Kidney capillary endothelial cell (primary cell): ENCODE measurements at regions not wholly inside any gene's neighbourhood (a gene's known extent, or its start where the extent isn't known, plus 50 kb on each side); places are given as distances from the start of the nearest gene placed in this dataset.

Source experiments
- DNase-seq: peaks from one replicate; pipeline ENCODE4 v3.0.0-alpha.2; 2018; ENCODE audit warnings: low spot score

DNA sequence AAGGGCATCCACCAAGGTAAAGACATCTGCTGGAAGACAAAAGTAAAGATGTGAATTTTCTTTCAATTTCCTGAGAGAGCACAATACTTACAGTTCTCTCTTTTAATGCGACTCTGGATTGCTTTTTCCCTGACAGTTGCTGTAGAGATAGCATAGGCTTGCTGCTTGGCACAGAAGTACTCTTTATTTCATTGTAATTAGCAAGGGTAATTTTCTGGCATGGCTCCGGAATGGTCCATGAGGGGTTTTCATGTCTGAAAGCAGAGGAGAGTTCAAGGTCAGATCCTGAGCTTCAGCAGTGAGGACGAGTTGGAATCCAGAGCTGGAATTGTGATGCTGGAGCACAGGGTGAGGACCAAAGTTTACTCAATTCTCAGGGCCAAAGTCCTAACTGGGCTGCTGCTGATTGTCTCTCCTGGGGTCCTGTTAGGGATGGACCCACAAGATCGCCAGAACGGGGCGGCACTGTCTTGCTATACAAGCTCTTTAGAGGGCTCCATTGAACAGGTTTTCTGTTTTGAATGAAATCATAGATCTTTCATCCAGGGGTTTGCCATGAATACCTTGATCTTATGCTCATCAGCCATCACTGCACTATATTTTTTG is 190.0 kb upstream of the MKI67 start:
- DNase-seq = no peak

DNA sequence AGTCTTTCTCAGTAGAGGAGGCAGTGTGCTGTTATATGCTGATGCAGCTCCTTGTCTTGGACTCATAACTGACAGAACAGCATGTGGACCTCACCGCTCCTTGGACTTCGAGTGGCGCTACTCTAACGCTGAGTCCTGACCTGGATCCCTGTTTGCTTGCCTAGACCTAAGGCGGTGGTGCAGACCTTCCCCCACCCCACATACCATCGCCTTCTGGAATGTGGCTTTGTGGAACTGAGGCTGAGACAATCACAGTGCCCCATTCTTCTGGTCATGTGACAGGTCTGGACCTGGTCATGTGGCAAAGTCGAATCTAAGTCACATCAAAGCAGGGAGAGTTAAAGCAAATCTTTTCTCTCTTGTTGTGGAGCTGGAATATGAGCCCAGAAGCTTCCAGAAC is 190.7 kb upstream of the MKI67 start:
- no peak for DNase-seq

DNA sequence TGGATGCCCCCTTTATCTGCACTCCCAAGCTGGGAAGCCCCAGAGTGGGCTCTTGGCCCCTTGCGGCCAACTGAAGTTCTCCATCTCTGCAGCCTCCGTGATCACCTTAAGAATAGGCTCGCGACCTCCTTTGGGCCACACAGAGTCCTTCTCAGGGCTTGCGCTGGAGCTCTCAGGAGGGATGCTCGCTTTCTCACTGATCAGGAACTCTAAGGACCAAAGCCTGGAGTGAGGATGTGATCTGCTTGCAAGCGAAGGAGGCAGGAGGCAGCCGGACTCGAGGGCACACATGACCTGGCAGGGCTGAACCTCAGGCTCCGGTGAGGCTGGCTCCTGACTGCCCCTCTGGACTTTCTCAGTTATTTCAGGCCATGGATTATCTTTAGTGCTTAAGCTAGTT is 192.1 kb upstream of the MKI67 start:
- DNase-seq = no peak

DNA sequence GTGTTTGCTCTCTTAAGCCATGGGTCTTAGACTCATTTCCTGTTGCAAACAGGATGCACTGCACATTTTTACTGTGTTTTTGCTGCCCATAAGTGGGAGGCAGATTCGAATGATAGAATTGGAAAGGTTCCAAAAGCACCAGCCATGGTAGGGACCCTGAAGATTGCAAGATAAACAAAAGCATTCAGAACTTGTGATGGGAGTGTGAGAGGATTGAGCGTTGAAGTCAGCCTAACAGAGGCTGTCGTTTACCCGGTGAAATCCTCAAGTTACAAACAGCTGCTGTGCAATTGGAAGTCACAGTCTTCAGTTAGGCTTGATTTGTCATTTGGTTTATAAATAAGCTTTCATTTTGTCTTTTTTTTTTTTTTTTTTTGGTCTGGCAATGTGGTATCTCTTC is 192.7 kb upstream of the MKI67 start:
- DNase-seq = peak; percentile 60

DNA sequence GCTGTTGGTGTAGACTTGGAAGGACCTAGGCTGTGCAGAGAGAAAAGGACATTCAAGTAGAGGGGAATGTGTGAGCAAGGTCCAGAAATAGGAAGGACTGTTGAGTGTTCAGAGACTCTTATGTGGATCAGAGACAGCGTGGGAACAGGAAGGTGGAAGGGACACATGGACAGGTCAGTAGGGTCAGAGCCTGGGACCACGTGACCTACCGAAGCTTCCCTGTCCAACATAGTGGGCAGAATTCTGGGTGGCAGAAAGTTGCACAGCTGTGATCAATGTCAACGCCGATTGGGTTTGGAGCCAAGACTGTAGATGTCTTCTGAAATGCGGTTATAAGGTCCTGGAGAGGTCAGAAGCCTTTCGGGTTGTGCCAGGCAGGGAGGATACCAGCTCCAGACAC is 195.9 kb upstream of the MKI67 start:
- DNase-seq = no peak

DNA sequence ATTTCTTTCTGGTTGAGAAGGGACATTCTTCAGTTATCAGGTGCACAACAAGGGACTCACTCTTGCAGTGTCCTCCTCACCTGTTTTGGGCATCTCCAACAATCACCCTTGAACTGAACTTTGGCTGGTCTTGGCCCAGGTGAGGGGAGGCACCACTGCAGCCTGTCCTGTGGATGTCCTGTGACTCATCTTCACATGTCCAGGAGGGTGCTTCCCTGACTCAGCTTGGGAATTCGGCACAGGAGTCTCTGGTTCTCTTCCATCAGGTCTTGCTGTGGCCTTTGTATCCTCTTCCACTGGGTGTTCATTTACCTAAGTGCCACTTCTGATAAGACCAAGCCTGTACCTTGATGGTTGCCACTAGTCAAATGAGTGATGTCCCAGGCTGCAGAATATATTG is 196.7 kb upstream of the MKI67 start:
- no peak for DNase-seq

DNA sequence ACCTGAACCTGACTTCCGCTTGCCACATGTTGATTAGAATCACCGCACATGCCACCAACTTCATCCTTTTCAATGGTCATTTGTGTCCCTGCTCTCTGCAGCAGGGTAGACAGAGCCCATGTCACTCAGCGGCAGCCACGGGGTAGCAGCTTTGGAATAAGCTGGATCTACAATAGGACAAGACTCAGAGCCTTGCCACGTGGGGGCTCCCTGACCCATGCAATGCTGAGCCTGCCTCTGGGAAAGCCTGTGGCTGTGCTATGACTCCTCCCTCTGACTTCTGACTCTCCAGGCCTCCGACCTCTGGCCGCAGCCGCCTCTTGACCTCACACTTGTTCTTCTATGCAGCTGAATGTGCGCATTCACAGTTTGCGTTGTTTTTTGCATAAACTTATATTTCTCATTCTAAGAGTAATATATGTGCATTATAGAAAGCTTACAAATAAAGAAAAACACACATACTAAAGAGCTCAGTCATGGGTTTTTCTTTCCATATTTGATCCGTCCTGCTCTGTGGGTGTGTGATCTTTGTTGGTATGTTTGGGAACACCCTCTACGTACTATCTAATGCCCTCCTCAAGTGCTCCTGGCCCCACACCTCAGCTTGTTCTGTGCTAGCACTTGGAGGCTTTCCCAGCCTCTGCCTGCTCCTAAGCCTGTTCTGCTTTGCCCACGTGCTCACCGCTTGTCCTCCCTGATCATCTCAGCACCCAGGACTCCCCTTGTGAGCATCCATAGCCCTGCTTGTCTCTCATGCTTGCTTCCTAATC is 198.0 kb upstream of the MKI67 start:
- no peak for DNase-seq

DNA sequence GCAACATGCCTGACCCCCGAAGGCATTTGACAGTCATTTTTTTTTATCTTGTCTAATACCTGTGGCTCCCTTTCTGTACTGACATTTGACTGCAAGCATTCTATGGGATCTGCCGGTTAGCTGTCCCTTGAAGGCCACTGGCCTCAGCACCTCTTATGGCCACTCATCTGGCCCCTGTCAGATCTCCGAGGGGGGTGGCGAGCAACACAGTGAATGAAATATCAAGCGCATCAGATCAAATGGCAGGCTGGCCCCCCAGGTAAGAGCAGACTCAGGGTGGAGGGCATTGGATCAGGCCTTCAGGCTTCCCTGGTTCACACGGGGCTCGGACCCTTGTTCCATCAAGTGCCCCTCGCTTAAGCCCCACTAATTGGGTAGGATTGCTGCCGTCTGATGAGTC is 199.6 kb upstream of the MKI67 start:
- no peak for DNase-seq

DNA sequence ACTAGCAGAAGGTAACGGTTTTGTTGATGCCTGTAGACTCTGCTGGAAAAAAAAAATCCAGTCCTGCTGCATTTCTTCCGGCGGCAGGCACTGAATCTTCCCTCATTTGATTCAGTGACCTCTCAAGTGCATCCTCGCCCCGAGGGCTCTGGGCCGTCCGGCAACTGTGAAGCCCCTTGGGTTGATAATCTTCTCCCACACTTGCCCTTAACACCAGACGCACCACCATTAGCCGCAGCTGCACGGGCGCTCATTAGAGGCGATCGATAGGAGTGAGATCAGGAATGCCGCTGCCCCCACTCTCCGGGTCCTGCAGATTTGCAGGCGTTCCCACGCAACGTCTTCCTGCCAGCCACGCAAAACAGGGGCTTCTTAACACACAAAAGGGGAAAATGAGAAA is 200.0 kb upstream of the MKI67 start:
- no peak for DNase-seq

DNA sequence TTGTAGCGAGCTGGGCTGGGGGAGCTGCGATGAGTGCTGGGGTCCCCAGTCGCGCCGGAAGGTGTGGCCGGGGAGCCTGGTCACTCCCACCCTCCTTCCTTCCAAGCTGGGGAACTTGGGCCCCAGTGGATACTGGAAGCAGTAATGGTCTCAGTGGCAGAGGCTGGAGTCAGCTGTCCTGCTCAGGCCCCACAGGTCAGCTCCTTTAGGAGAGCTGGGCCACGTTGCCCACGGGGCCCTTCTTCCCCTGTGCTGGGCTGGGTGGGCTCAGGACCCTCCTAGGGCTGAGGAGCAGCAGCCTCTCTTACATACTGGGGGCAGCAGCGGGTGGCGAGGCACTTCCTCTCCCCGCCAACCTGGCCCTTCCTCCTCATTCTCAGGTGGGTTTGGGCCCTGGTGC is 200.6 kb upstream of the MKI67 start:
- DNase-seq = no peak

DNA sequence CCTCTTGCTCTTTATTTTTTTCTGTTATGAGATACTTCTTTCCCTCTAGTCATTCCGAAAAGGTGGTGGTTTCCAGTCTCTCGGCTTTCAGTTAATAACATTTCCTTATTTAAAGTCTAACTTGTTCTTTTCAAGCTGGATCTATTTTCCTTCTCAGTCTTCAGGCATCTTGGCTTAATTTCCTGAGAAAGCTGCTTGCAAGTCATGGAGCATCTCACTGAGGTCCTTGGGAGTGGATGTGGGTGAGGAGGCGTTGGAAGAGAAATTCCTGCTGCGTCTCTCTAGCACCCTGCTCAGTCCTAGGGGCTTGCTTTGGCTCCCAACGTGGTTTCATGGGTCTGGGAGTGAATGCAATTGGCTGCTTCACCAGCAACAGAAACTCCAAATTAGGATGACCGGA is 210.2 kb upstream of the MKI67 start:
- no peak for DNase-seq

DNA sequence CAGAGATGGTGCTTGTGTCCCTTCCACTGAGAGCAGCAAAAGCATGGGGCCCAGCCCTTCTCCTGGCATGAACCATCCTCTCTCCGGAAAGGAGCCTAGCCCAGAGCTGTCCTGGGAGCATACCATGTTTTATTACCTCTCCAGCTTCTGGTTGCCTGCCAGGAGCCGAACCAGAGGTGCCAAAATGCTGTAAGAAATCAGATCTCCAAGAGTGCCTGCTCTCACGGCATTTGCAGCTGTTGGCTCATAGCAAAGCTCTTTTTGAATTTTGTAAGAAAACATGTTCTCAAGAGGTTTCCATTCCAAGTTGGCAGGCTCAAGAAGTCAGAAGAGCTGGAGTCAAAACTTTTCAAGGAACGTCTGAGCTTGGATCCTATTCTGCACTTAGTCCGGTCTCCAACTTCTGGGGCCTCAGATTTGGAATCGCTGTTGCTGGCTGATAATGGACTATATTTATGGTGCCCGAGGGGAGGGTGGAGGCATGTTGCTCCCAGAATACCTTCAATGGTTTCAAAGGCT is 211.7 kb upstream of the MKI67 start:
- DNase-seq = no peak

DNA sequence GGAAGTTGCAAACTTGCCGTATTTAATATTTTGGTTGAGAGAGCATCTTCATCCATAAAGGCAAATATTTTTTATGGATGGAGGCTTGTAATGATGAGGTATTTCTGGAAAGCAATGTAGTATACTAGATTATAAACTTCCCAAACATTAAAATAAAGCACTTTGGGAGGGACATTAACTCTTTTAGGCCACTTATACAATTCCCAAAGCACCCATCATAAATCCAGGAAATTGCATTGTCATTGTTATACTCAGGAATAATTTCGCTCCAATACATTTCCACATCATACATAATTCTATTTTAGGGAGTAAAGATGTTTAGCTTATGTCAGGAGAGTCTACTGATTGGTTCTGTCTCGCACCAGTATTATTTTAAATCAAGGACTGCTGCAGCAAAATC is 212.7 kb upstream of the MKI67 start:
- no peak for DNase-seq

DNA sequence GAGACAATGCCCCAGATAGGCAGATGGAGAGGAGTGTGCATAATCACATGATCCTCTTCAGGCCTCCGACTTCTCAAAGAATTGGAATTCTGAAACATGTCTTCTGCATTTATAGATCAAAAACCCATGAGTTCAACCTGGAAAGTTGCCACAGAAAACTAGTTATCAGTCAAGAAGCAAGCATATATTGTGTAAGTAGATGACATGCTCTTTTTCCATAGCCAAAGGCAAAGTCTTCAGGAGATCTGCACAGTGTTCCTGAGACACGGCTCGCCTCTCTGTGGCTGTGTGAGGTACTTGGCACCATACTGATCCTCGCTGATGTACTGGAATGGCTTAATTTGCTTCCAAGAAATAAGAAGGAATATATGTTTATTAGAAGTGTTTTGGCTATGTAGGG is 213.5 kb upstream of the MKI67 start:
- DNase-seq = no peak

DNA sequence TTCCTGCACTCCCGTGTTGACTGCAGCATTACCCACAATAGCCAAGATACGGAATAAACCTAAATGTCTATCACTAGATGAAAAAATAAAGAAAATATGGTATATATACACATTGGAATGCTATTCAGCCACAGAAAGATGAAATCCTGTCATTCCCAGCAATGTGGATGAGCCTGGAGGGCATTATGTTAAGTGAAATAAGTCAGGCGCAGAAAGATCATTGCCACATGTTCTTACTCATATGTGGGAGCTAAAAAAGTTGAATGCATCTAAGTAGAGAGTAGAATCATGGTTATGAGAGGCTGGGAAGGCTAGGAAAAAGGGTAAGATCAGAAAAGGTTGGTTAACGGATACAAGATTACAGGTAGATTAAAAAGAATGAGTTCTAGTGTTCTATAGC is 219.1 kb upstream of the MKI67 start:
- no peak for DNase-seq

DNA sequence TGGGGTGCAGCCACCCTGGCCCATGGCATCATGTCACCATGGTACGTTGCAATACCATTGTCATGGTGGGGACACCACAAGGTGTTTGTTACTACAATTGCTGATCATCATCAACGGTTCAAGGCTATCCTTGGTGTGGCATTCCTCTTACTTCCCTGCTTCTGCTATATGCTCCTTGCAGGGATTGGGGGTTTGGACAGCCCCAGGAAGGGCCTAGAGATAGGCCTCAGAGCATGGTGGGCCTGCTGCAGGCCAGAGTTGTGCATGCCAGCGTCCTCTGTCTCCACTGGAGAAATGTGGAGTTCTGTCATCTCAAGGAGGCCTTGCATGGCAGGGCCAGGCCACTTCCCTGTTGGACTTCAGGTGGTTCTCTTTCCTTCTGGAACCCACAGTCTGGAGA is 234.6 kb upstream of the MKI67 start:
- DNase-seq = no peak

DNA sequence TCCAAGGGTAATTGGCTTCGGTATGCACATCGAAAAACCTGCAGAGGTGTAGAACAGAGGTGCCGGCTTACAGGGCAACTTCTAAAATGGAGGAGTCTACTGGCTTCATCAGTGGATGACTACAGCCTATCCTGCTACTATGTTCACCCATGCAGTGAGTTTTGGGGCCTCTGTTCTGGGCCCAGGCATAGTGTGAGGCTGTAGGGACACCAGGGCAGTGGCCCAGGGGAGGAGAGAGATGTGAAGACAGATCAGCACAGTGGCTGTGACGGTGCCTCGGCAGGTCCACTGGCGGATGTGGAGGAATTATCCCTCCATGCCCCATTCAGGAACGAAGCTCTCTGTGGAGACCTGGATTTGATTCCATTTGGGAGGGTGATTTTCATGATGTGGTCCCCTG is 235.3 kb upstream of the MKI67 start:
- no peak for DNase-seq

DNA sequence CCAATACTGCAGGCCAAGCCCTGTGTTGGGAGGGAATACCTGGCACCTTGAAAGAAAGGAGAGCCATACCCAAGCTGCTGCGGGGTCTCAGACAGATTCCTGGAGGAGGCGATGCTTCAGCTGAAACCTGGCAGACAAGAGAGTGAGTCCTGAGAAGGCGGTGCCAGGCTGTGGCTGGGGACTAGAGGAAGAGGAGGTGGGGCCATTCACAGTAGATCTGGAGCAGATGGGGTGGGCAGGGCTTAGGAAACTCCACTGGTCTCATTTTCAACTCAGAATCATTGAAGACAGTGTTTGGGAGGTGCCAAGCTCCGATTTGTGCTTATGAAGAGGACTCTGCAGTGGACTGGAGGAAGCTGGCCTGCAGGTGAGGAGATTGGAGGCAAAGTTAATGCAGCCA is 236.3 kb upstream of the MKI67 start:
- DNase-seq = no peak

DNA sequence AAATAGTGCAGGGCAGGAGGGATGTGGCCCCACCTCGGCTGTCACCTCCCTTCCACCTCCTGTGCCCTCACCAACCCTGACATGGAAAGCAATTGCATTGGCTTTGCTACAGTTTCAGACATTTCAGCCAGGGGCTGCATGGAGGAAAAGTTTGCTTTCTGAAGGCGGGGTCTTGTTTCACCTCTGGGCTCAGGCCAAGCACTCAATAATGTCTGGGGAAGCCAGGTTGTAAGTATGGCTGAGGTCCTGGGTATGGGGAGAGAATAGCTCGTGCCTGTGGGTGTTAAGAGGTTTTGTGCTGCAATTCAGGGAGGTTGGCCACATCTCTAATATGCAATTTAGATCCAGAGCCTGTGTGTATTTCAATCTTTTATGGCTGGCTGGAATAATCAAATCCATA is 238.4 kb upstream of the MKI67 start:
- DNase-seq = no peak

DNA sequence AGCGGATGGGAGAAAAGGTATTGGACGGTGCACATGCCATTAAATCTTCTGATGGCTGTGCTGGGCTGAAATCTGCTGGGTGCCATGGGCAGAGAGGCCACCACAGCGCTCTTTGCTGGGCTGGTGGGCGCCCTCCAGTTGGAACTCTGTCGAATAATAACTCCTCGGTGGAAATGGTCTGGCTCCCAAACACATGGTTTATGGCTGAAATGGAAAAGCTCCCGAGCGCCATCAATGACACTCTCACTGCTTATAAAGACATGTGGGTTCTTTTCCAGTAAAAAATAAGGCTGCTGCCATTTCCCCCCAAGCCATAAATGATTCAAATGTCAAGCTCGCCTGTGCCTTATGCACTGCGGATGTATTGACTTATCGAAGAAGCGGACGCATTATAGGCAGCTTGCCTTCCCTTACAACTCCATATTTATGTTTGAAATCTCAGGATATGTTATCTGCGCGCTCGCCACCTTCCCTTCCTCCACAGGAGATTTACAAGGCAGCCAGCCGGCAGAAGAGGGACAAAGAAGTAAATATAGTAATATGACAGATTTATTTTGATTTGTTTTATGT is 239.0 kb upstream of the MKI67 start:
- no peak for DNase-seq

DNA sequence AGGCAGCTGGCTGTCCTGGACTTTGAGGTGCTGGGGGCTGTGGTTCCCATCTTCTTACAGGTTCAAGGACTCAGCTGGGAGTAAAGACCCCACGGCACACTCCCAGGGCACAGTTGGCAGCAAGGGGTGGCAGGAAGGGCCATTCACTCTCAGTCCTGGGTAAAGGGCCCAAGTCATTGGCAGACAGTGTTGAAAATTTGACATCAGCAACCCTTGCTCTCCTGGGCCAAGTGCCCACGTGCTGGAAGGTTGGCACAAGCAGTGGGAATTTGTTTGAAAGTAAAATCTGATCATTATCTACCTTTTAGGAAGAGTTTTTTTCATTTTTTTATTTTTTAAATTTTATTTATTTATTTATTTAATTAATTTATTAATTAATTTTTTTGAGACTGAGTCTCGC is 241.6 kb upstream of the MKI67 start:
- DNase-seq = no peak

DNA sequence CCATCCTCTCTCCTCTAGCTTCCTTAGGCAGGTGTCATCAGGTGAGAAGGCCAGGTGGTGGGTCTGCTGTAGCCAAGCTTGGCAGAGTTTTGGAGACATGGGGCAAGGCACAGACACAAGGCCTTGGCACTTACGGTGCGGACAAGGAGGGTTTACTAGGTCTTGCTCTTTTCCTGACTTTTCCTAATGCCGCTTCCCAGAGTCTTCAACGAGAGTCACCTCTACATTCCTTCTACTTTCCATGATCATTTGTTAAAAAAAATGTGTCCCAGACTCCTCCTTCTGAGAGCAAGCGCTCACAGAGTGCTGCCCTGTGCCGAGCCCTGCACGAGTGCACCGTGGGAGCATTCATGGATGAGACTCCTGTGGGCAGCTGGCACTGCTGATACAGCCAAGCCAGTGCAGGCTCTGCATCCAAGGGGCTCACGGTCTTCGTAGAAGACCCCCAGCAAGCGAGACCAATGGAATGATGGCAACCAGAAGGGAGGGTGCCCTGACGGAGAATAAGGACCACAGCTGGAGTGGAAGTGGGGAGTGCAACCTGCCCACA is 243.0 kb upstream of the MKI67 start:
- DNase-seq = no peak

DNA sequence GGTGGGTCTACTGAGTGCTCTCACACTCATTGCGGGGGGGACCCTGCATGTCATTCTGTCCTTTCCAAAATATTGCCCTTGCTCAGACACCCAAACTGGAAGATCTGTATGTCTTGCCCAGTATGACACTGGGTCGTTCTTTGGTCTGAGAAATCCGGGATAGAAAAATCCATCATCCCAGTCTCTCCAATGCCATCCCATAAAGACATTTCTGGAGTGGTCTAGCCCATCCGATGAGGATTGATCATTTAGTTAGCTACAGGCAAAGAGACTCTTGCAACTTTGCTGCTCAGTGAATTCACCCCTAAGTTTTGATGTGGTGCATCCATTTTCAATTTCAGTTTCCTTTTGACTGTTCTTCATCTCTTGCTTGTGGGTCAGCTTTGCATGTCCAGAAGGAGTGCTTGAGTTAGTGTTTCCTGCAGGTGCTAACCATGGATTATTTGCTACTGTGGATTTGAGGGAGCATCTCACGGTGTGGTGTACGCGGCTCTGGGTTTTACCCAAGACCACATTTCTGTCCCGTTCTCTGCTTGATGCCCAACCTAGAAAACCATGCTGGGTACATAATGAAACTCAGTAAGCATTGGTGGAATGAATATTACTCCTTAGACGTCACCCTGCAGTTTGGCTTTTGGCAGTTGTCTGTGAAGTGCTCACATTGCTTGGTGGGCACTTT is 247.0 kb upstream of the MKI67 start:
- no peak for DNase-seq
